ENCODE measurements at regions not wholly inside any gene's neighbourhood (a gene's known extent, or its start where the extent isn't known, plus 50 kb on each side); places are given as distances from the start of the nearest gene placed in this dataset.

DNA sequence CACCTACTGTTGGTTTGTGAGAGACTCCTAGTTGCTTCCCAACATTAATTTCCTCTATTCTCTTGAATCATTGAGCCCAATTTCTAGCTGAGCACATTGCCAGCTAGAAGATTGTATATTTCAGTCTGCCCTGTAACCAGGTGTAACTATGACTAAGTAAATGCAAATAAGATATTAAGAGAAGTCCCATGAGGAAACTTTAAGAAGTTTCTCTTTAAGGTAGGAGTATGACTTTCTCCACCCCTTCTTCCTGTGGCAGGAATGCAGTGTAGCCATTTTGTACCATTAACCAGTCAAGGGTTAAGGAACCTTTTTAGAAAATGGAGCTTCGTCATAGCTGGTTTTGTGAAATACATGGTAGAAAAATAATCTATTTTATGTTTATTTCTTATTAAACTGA, 534.2 kb upstream of the RGS18 start:
- H2BK20ac ChIP-seq (ENCODE audit: low read depth, low read length) = no peak overlapping the region
- ChIA-PET CTCF (no interaction called here), POLR2A (ENCODE audit: unreplicated experiment) (no interaction called here)
- no peak overlapping the region for H3K4me3 ChIP-seq (ENCODE audit: insufficient read depth, low read depth, low read length)
- no peaks in the 10 kb centered on the region for H3K79me1 ChIP-seq (ENCODE audit: low read depth in 1 of 2, low read length in 2 of 2)
- H4K91ac ChIP-seq (ENCODE audit: insufficient read depth, low read depth, low read length) = no peak overlapping the region
- no peak overlapping the region for H2BK15ac ChIP-seq (ENCODE audit: low read depth, low read length)
- no peak overlapping the region for H2BK120ac ChIP-seq (ENCODE audit: low read depth, low read length)
- H4K8ac ChIP-seq (ENCODE audit: low read depth in 2 of 2, low read length in 2 of 2) = no peak overlapping the region
- TF ChIP-seq CEBPB (IDR thresholded peaks at IDR 0.05; ENCODE audit: low read depth, low read length) = no peak
- TF ChIP-seq NFE2L2 (IDR thresholded peaks at IDR 0.05; ENCODE audit: low read depth, low read length) = no peak
- no peak for TF ChIP-seq MXI1 (IDR thresholded peaks at IDR 0.05; ENCODE audit: borderline replicate concordance, low read depth, low read length)
- TF ChIP-seq RFX5 (IDR thresholded peaks at IDR 0.05; ENCODE audit: low read depth, low read length) = no peak
- no peak for TF ChIP-seq RAD21 (IDR thresholded peaks at IDR 0.05; ENCODE audit: low read length)
- TF ChIP-seq RCOR1 (IDR thresholded peaks at IDR 0.05; ENCODE audit: insufficient replicate concordance, low read length) = no peak
- TF ChIP-seq CHD1 (IDR thresholded peaks at IDR 0.05; ENCODE audit: low read depth, low read length) = no peak
- no peak for TF ChIP-seq FOS (IDR thresholded peaks at IDR 0.05; ENCODE audit: low read depth, low read length)
- TF ChIP-seq SMC3 (IDR thresholded peaks at IDR 0.05; ENCODE audit: low read depth, low read length) = no peak
- no peak for TF ChIP-seq POLR2A (IDR thresholded peaks at IDR 0.05; ENCODE audit: low read depth, low read length)
- TF ChIP-seq MAZ (IDR thresholded peaks at IDR 0.05; ENCODE audit: borderline replicate concordance, low read depth, low read length) = no peak
- no peak for TF ChIP-seq ELK1 (IDR thresholded peaks at IDR 0.05; ENCODE audit: borderline replicate concordance, low read depth, low read length)
- no peak for TF ChIP-seq USF2 (IDR thresholded peaks at IDR 0.05; ENCODE audit: low read depth, low read length)
- no peak for TF ChIP-seq MAFK (IDR thresholded peaks at IDR 0.05; ENCODE audit: low read depth, low read length)
- no peak overlapping the region for H2AFZ ChIP-seq (replicated peaks; ENCODE audit: low read length, poor library complexity)
- no peaks in the 10 kb centered on the region for H4K20me1 ChIP-seq (ENCODE audit: insufficient read depth, low read length)
- ATAC-seq (ENCODE audit: low read depth) (no peak), DNase-seq (no peak)
- H3K56ac ChIP-seq (ENCODE audit: extremely low read depth, insufficient read depth, low read length) = no peak overlapping the region
- intact Hi-C loops (cut with micrococcal nuclease) (no loop called here), in situ Hi-C loops (cut with MboI; ENCODE audit: low sequenced_read_pairs) (no loop called here), dilution Hi-C loops (cut with HindIII; ENCODE audit: low sequenced_read_pairs, unreplicated experiment) (no loop called here)
- H2AK9ac ChIP-seq (replicated peaks; ENCODE audit: low read depth, low read length, poor library complexity) = no peak overlapping the region
- H3K36me3 ChIP-seq (ENCODE audit: control insufficient read depth, insufficient read depth, low read length) = no peaks in the 10 kb centered on the region
- no TSS peak for BruUV-seq (replicated peaks)
- H3K14ac ChIP-seq (replicated peaks; ENCODE audit: low read depth, low read length) = no peak overlapping the region
- no peak overlapping the region for H2AK5ac ChIP-seq (ENCODE audit: low read depth, low read length)
- no peak overlapping the region for H4K5ac ChIP-seq (ENCODE audit: low read depth, low read length)
- WGBS, 2 experiments (ENCODE audit: extremely low coverage in 2 of 2, insufficient read length in 1 of 2) = no CpG with 5 or more reads among the region's 1 CpG
- H2BK5ac ChIP-seq (ENCODE audit: low read depth, low read length, poor library complexity, severe bottlenecking) = no peak overlapping the region
- H3K4me1 ChIP-seq (ENCODE audit: control insufficient read depth, insufficient read depth, low read length) = no peaks in the 10 kb centered on the region
- H3K9ac ChIP-seq (ENCODE audit: low read depth, low read length) = no peak overlapping the region
- H3K18ac ChIP-seq (ENCODE audit: low read depth, low read length) = no peak overlapping the region
- H3K27me3 ChIP-seq (ENCODE audit: control insufficient read depth, insufficient read depth, low read length) = no peaks in the 10 kb centered on the region
- H3K4me2 ChIP-seq (ENCODE audit: low read depth, low read length) = no peak overlapping the region
- no peak overlapping the region for H3K27ac ChIP-seq (ENCODE audit: insufficient read depth, low read length)
- H3K4ac ChIP-seq (ENCODE audit: low read depth, low read length) = no peak overlapping the region
- H3K23ac ChIP-seq (ENCODE audit: low read depth, low read length) = no peak overlapping the region
- no peaks in the 10 kb centered on the region for H3K9me1 ChIP-seq (ENCODE audit: insufficient read depth, low read length)
- no peaks in the 10 kb centered on the region for H3K9me3 ChIP-seq (ENCODE audit: control insufficient read depth, insufficient read depth, low read length)

Measured in IMR-90 (cell line).